Stimulated activated CD4-positive, alpha-beta T cell treated with anti-CD3 and anti-CD28 coated beads, Interleukin-2, amount 100 ng/mL, for 4 hours (primary cell): ENCODE measurements at regions not wholly inside any gene's neighbourhood (a gene's known extent, or its start where the extent isn't known, plus 50 kb on each side); places are given as distances from the start of the nearest gene placed in this dataset.

ENCODE experiments used
- DNase-seq: peaks from one replicate; pipeline ENCODE4 v3.0.0-alpha.2; 2020; ENCODE audit warnings: low read depth

DNA sequence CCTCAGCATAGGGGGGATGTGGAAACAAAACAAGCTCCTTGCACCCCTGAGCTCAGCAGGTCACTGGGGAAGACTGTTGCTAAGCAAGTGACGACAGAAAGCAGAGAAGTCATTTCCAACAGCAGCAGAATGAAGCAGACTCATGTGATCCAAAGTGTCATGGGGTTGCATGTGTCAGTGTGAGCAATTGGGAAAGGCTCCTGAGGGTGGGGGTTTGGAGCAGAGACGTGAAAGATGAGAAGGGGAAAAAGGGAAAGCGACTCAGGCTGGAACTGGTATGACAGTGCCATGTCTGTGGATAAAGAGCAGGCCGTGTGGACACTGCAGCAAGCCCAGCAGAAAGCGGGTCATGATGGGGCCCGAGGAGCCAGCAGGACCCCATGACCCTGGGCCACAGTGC is 363.9 kb downstream of the PREX1 start:
- no peak for DNase-seq

DNA sequence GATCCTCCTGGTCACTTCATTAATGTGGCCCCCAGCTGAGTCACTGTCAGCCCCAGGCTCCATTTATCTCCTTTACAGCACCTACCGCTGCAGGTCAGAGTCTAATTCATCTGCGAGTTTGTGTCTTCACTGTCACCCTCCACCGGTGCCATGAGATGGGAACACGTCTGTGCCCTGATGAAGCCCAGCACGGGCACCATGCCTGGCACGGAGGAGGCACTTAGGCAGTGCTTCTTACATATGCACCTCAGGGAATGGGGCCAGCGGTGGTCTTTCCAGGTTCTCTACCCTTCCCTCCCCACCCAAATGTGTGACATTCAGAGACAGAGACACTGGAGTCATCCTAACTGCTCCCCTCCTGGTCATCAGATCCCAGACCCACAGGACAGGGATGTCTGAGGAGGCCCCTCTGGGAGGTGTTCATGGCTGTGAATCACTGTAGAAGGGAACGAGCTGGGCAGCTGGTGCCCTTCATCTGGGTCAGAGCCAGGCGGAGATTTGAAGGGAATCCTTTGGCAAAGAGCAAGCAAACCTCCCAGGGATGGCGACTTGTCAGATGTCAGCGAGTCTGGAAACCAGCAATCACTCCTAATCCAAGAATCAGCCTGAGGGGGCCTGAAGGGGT is 364.6 kb downstream of the PREX1 start:
- DNase-seq = no peak

DNA sequence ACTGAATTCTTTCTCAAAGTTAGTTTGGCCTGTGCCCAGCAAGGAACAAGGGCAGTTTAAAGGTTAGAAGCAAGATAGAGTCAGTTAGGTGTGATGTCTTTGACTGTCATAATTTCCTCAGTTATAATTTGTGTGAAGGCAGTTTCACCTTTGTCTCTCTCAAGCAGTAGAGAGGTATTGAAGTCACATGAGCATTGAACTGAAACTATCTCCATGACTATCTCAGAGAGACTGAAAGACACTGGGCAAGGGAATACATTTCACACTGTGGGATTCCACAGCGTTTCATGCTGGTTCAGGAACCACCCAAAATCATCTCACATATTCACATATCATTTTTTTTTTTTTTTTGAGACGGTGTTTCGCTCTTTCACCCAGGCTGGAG is 366.1 kb downstream of the PREX1 start:
- no peak for DNase-seq

DNA sequence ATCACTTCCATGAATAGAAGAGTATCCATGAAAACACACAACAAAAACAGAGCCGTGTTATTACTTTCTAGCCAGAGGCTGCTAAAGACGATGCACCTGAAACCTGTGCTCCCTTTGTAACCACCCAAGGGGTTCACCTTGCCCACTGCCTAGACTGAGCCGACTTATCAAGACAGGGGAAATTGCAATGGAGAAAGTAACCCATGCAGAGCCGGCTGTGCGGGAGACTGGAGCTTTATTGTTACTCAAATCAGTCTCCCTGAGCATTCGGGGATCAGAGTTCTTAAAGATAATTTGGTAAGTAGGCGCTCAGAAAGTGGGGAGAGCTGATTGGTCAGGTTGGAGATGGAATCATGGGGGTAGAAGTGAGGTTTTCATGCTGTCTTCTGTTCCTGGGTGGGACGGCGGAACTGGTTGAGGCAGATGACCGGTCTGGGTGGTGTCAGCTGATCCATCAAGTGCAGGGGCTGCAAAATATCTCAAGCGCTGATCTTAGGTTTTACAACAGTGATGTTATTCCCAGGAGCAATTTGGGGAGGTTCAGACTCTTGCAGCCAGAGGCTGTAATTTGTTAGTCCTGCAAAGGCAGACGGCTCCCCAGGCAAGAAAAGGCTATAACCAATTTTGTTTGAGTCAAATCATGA is 366.6 kb downstream of the PREX1 start:
- no peak for DNase-seq

DNA sequence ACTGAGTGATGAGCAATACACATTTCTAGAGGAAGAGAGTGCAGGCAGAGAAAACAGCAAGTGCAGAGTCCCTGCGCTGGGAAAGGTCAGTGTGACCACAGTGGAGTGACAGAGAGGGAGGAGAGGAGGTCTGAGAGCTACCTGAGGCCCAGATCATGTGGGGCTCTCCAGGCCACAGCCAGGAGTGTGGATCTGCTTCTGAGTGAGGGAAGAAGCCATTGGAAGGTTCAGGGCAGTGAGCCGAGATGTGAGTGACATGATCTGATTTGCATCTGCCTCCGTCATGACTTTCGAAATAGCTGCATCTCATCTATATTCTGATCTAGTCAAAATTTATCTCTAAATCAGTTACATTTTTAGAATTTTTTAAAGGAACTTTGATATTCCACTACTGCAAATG is 367.1 kb downstream of the PREX1 start:
- no peak for DNase-seq

DNA sequence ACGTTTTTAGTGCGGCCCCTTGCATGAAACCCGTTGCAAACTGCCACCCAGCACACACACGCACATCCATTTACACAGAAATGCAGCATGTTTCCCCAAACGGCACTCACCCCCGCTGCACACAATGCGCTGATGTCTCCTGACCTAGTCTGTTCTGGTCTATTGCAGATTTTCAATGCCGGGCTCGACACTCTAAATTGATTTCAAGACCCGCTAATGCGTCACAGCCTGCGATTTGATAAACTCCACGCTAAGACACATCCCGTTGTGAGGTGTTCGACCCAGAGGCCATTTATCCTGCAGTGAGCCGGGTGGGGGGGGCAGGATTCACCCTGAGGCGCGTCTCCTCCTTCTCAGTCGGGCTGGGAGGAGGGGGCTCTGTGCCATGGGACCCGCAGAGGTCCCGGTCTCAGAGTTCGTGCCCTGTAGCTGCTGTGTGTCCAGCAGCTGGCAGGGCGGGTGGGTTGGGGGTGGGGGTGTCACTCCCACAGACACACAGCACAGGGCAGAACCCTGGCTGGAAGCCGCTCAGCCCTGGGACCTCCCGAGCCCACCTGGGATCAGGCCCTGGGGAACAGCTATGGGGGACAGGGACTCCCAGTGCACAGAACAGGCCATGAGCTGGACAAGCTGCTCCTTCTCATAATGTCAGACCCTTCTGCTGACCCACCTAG is 367.9 kb downstream of the PREX1 start:
- no peak for DNase-seq

DNA sequence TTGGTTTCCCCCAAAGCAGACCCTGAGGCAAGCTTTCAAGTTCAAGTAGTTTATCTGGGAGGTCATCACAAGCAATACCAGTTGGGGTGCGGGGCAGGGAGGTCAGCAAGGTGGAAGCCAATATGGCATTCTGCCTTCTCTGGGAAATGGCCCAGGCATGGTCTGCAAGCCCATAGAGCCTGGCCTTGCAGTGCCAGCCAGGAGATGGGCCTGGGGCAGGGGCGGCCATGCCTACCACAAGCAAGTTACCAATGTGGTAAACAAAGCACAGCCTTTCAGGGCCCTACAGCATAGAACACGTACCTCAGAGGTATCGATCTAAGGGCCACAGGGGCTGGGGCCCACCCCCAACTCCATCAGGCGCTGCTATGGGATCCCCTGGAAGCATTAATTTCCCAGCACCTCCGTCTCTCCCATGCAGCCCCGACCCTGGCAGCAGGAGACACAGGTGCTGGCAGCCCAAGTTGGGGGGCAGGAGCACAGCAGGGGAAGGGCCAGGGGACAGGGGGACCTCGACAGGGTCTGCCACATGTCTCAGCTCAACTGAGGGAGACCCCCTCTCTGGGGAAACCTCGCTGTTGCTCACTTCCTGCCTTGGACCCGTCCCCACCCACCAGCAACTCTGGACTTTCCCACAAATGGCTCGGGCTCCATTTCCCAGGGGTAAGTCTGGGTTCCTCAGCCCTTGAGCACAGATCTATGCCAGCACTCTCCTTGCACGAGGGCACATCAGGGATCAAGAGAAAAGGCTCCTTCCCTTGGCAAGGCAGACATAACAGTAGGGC is 369.0 kb downstream of the PREX1 start:
- no peak for DNase-seq

DNA sequence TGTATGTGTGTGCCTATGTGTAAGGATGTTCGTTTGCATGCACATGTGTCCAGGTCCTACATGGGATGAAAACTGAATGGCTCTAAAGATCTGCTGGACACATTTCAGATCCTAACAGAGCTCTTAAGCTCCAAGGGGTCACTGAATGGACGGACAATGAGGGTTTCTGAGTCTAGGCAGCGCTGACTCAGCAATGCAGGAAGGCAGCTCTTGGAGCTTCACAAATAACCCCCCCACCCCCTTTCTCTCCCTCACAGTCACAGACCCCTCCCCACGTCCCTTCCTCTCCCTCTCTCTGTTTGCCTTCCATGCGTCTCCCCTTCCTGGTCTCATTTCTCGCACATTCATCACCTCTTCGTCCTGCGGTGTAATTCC is 369.8 kb downstream of the PREX1 start:
- no peak for DNase-seq

DNA sequence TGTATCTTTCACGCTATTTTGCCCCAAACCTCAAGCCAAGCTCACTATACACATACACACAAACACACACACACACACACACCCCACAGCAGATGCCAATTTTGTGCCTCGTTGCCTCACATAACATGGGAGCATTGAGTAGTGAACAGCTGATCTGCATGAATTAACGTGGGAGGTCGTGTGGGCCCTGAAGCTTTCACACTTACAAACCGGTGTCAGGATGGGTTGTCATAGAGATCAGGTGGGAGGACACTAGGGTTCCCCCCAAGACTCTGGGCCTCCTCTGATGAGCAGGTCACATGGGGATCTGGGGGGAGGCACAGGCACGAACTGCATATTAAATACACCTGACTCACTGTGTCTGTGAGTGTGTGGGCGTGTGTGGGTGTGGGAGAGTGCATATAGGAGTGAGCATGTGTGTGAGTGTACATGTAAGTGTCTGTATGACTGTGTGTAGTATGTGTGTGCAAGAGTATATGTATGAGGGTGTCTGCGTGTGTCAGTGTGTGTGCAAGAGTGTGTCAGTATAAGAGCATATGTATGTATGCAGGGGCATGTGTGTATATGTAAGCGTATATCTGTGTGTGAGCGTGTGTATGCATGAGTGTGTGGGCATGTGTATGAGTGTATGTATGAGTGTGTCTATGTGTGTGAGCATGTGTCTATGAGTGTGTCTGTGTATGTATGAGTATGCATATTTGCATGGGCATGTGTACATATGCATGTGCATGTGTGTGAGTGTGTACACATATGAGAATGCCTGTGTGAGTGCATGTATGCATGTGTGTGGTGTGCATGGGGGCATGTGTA is 370.4 kb downstream of the PREX1 start:
- peak; percentile 11 for DNase-seq

DNA sequence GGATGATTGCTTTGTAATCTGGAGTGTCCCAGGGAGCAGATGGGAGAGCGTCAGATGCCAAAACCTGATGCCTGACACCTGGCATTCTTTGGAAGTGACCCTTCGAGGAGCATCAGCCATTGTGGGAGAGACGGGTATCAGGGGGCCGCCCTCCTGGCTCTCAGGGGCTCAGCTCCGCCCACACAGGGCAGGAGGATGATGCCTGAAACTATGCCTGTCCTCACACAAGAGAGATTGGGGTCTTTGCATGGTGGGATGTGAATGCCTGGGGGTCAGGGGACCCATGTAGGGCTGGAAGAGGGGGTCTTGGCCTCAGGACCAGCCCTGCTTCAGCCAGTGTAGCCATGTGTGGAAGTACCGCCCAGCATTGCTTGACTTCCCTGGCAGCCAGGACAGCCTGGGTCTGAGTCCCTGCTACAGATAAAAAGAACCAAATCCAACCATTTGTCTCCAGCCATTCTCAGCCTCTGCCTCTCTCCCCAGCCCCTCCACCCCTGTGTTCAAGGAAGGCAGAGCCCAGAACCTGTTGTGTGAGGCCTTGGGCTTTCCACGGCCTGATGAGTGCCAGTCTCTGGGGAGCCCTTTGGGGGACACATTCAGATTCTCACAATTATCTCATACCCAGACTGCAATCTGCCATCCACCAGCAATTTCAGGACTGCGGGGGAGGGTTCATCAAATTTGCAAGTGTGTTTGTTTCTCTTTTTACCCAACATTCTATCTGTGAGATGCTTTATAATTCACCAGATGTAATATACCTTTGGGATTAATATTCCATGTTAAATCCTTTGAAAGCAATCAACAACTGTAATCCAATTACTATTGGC is 371.2 kb downstream of the PREX1 start:
- DNase-seq = no peak

DNA sequence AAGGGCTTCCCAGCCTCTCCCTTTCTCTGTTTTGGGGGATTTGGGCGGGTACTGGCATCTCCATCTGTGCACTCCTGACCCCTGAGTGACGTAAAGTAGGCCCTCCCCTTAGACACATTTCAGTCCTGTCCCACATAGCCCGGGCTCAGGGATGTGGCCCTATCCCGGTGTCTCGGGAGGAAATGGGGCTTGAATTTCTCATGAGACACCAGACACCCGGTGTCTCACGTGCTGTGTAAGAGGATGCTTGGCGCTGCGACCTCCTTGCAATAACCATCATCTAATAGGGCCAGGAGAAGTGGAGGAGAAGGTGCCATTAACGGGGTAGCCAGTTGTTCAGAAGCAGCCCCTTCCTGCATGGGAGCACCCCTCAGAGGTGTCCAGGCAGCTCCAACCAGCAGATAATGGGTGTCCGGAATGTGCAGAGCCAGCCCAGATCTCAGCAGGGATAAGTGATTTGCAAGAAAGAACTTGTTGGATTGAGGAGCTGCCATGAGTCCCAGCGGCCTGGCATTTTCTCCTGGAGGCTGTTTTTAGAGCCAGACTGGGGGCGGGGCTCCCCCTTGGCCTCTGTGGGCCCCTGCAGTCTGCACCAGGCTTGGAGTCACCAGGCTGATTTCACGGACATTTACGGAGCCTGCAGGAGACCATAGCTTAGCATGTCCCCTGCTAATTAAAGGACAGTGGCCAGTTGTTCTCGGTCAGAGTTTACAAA is 372.0 kb downstream of the PREX1 start:
- DNase-seq = no peak

DNA sequence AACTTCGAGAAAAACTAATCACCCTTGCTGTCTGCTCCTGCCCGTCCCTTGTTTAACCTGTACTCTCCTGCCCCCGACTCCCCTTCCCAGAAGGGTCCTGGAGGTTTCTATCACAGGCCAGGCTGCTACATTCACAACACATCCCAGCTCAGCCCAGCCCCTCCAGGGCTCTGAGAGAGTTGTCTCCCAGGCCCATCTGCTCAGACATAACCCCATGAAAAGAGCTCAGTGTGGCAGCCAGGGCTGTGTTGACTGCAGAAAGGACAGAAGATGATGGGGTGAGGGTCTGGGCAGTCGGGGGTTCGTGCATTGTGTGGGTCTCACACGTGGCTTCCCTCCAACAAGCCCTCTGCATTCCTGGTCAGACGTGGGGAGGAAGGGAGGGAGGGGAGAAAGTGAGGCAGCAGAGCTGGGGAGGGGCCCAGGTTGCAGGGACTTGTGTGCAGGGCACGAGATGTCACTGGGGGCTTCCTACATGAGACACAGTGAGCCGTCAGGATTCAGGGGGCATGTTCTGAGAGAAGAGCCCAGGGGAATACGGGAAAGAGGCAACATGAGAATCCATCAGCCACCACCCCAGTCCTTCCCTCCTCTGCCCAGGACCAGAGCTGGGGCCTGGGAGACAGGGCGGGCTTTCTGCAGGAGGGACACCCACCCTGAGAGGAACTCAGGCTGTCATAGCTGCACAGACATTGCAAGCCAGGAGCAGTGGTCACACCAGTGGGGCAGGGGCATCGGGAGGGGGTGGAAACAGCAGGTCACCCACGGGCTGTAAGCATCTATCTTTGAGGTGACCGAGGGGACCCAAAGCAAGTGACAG is 372.9 kb downstream of the PREX1 start:
- DNase-seq = no peak

DNA sequence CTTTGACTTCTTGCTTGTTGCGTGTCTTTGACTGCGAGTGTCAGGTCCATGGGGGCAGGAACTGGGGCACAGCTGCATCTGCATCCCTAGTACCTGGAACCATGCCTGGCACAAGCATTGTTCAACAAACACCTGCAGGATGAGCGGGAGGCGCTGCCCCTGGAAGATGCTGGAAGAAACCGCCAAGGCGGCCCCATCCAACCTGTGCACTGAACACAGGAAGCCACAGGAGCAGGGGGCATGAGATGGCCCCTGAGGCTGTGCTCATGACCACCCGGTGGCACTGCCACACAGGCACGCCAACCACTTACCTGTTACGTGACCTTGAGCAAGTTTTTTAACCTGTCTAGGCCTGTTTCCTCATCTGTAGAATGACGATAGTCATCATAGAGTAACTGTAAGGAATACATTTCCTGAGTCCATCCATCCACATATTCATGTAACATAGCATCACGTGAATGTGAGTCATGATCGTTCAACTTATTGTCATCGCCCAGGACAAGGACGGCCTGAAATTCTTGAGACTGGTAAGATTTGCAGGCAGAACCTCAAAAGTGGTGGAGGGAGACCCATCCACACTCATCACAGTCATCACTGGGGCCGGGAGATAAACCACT is 374.2 kb downstream of the PREX1 start:
- DNase-seq = no peak

DNA sequence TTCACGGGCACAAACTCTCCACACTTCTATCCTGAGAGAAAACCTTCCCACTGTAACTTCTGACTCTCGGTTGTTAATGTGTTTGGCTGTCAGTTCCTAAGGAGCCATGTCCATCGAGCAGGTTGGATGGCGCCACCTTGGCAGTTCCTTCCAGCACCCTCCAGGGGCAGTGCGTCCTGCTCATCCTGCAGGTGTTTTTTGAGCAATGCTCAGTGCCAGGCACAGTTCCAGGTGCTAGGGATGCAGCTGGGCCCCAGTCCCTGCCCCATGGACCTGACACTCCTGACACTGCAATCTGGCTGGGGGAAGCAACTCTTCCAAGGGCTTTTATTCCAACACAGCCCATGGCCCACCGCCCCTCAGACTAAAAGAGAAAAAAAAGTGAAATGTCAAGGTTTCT is 376.4 kb downstream of the PREX1 start:
- no peak for DNase-seq

DNA sequence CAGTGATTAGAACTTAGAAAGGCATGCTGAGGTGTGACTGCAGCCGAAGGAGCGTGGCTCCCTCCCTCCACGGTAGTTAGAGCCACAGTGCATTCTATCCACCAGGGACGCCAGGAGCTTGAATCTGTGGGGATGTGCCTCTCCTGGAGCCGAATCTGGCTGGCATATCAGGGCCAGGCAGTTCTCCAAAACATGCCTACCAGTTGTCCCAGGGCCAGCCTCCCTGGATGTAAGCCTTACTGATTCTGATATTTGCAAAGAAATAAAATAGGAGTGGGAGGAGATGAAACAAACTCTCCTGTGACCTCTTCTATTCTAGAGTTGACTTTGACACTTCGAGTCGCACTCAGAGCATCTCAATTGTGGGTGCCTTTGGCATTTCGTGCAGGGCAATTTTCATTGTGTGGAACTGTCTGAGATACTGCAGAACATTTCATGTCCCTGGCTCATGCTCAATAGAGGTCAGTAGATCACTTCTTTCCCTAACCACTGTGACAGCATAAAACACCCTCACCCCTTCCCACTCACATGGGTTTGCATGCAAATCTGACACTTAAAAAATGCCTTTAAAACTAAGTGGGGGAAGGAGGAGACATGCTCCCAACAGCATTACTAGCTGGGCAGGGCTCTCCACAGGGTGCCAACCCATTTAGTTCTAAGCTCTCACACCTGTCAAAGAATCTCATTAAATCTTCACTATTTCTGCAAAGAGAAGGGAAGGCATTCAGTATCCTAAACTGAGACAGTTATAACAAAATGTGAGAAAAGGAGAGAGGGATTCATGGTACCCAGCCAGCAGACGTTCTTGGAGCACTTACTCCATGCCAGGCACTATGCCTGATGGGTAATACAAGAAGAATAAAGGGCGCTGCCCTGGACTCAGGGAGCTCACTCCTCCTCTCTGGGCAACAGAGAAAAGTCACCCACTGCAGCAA is 378.9 kb downstream of the PREX1 start:
- no peak for DNase-seq

DNA sequence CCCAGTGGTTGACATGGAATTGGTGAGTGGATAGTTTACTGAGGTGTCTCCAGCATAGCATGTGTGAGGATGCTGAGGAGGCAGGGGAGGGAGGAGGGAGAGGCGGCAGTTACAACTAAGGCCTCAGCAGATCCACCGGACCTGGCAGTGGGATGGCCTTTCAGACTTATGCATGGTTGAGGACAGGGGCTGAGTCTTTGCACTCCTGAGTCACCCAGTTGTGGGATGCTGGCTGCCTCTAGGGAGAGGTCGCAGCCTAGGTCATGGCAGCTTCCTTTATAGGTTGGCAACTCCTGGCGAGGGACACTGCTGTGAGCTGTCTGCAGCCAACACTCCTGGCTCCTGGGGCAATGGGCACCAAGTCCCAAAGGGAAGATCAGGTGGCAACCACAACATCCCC is 380.3 kb downstream of the PREX1 start:
- no peak for DNase-seq

DNA sequence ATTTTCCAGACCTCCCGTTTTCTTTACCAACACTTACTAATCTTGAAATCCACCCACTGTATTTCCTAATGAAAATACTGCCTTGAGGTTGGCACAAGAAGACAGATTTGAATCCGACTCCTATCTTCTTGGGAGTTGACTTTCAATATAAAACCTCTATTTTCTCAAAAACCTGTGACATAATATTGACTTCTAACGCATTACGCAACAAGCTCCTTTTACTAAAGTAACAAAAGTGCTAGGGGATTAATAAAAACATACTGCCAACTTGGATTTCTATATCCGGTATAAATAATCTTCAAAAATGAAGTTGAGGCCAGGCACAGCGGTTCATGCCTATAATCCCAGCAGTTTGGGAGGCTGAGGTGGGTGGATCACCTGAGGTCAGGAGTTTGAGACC is 382.0 kb downstream of the PREX1 start:
- DNase-seq = no peak

DNA sequence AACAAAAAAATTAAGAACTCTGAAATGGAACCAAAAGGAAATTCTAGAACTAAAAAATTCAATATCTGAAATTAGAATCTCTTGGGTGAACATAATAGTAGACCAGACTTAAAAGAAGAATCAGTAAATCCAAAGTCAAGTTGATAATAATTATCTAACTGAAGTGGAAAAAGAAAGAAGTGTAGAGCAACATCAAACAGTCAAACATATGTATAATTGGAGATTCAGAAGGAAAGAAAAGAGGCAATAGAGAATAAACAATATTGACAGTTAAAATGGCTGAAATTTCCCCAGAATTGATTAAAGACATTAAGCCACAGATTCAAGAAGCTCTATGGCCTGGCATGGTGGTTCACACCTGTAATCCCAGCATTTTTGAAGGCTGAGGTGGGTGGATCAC is 383.6 kb downstream of the PREX1 start:
- no peak for DNase-seq
